Stimulated activated naive CD8-positive, alpha-beta T cell treated with anti-CD3 and anti-CD28 coated beads, Interleukin-15, Interleukin-2, amounts not matched to agents 100 ng/mL and 50 ng/mL, for 24 hours (primary cell): ENCODE measurements at regions not wholly inside any gene's neighbourhood (a gene's known extent, or its start where the extent isn't known, plus 50 kb on each side); places are given as distances from the start of the nearest gene placed in this dataset.
"Not testable (repeated sequence)": the region's sequence is repeated elsewhere in the genome, so short reads cannot be mapped to it uniquely, and the experiment has no call there.

Experiments used
- H3K27ac Mint-ChIP-seq: one replicate; pipeline ENCODE4 v1.8.0; 2021; ENCODE audit warnings: mild to moderate bottlenecking, mixed read lengths
- H3K27me3 Mint-ChIP-seq: one replicate; pipeline ENCODE4 v1.8.0; 2021; ENCODE audit warnings: mixed read lengths
- H3K36me3 Mint-ChIP-seq: one replicate; pipeline ENCODE4 v1.8.0; 2021; ENCODE audit warnings: low read depth, mixed read lengths
- H3K4me1 Mint-ChIP-seq: one replicate; pipeline ENCODE4 v1.8.0; 2021; ENCODE audit warnings: low read depth, mixed read lengths
- H3K4me3 Mint-ChIP-seq: one replicate; pipeline ENCODE4 v1.8.0; 2021; ENCODE audit warnings: mild to moderate bottlenecking, mixed read lengths
- H3K9me3 Mint-ChIP-seq: one replicate; pipeline ENCODE4 v1.8.0; 2021; ENCODE audit warnings: mixed read lengths

DNA sequence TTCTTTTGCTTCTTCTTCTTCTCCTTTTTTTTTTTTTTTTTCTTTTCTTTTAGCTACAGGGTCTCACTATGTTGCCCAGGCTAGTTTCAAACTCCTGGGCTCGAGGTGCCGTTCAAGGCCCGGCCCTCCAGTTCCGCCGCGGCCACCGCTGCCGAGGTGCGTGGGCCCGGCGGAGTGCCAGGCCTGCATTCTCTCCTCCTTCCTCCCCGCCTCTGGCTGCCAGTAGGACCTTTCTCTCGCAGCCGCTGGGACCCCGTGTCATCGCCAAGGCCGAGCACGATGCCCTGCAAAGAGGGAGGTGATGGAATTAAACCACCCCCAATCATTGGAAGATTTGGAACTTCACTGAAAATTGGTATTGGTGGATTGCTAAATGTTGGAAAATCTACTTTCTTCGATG is 195.8 kb downstream of the CDRT15L2 start:
- Mint-ChIP-seq H3K36me3 (no peaks in the 10 kb centered on the region), H3K4me3 (no peak overlapping the region), H3K9me3 (no peaks in the 10 kb centered on the region)

DNA sequence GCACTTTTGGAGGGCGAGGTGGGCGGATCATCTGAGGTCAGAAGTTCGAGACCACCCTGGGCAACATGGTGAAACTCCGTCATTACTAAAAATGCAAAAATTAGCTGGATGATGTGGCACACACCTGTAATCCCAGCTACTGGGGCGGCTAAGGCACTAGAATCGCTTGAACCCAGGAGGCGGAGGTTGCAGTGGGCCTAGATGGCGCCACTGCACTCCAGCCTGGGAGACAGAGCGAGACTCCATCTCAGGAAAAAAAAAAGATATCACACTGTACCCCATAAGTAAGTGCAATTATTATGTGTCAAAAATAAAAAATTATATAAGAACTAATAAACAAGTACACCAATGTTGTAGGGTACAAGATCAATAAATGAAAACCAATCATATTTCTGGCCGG is 200.0 kb downstream of the CDRT15L2 start:
- Mint-ChIP-seq H3K36me3 (no peaks in the 10 kb centered on the region), H3K4me1 (no peaks in the 10 kb centered on the region), H3K27me3 (peaks cover 7% of the 10 kb centered on the region), H3K9me3 (no peaks in the 10 kb centered on the region), H3K4me3 (no peak overlapping the region), H3K27ac (no peak overlapping the region)

More for the DNA sequence above, 195.8 kb downstream of the CDRT15L2 start:
- Mint-ChIP-seq H3K27ac (no peak overlapping the region), H3K27me3 (peaks cover 4% of the 10 kb centered on the region), H3K4me1 (no peaks in the 10 kb centered on the region)

DNA sequence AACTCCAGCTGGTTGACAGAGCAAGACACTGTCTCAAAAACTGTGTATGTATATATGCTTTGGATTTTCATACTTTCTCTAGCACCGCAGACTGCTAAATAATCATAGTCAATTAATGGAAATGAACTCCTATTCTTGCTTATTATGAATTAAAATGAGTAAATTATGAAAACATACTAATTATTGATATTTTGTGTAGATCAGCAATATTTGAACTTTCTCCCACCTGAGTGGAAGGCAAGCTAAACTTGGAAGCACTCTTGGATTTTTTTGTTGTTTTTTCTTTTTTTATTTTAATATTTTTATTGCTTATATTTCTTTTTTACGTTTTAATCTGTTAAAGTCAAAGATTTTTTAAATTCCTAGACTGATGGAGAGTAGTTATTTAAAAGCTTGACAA is 201.7 kb downstream of the CDRT15L2 start:
- Mint-ChIP-seq H3K36me3 (no peaks in the 10 kb centered on the region), H3K4me3 (no peak overlapping the region), H3K27ac (no peak overlapping the region), H3K9me3 (no peaks in the 10 kb centered on the region), H3K4me1 (no peaks in the 10 kb centered on the region), H3K27me3 (peaks cover 19% of the 10 kb centered on the region)

DNA sequence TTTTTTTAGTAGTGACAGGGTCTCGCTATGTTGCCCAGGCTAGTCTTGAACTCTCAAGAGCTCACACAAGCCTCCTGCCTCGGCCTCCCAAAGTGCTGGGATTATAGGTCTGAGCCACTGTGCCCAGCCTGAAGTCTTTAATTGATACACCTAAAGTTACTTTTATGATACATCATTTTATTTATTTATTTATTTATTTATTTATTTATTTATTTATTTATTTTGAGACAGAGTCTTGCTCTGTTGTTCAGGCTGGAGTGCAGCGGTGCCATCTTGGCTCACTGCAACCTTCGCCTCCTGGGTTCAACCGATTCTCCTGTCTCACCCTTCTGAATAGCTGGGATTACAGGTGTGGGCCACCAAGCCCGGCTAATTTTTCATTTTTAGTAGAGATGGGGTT is 202.3 kb downstream of the CDRT15L2 start:
- not testable (repeated sequence) for H3K9me3 Mint-ChIP-seq, H3K4me3 Mint-ChIP-seq, H3K4me1 Mint-ChIP-seq, H3K36me3 Mint-ChIP-seq, H3K27ac Mint-ChIP-seq
- H3K27me3 Mint-ChIP-seq, result peaks cover 16% of the 10 kb centered on the region

DNA sequence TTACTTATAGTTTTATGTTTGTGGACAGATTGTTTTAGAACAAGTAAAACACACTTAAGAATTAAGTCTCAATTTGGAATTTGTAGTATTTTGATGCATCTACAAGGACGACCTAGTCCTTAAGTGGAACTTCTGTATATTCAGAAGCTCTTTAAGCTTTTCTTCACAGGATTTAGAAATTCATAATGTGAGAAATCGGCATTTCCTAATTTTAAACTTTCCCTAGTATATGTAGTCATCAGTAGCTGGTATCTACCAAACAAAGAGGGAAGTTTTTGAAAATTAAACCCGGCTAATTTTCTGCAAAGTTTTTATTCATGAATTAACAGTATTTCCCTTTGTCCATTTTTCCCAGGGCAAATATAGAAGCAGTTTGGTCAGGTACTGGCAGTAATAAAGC is 203.6 kb downstream of the CDRT15L2 start:
- no peaks in the 10 kb centered on the region for H3K9me3 Mint-ChIP-seq
- no peaks in the 10 kb centered on the region for H3K36me3 Mint-ChIP-seq
- H3K4me3 Mint-ChIP-seq, result no peak overlapping the region
- H3K4me1 Mint-ChIP-seq, result no peaks in the 10 kb centered on the region
- no peak overlapping the region for H3K27ac Mint-ChIP-seq
- H3K27me3 Mint-ChIP-seq, result peaks cover 20% of the 10 kb centered on the region

DNA sequence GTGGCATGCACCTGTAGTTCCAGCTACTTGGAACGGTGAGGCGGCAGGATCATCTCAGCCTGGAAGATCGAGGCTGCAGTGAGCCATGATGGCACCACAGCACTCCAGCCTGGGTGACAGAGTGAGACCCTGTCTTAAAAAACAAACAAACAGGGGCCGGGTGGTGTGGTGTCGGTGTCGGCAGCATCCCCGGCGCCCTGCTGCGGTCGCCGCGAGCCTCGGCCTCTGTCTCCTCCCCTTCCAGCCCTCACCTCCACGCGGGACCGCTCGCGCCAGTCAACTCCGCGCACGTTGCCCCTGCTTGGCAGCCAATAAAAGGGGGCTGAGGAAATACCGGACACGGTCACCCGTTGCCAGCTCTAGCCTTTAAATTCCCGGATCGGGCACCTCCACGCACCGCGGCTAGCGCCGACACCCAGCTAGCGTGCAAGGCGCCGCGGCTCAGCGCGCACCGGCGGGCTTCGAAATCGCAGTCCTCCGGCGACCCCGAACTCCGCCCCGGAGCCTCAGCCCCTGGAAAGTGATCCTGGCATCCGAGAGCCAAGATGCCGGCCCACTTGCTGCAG is 204.7 kb downstream of the CDRT15L2 start:
- Mint-ChIP-seq H3K4me3 (no peak overlapping the region), H3K27me3 (peaks cover 20% of the 10 kb centered on the region), H3K4me1 (no peaks in the 10 kb centered on the region), H3K36me3 (no peaks in the 10 kb centered on the region), H3K9me3 (no peaks in the 10 kb centered on the region), H3K27ac (no peak overlapping the region)

DNA sequence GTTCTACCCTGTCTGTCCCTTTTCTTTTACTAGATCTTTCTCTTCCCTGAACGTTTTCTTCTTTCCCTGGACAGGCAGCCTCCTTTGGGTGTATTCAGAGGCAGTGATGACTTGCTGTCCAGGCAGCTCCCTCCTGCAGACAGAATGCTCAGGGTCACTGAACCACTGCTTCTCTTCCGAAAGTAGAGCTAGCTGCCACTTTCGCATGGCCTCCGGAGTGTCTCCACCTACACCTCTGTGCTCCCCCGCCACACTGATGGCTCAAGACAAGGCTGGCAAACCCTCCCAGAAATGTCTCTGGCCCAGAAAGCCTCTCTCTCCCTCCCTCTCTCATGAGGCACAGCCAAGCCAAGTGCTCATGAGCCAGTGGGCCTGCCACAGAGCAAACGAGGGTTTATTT is 207.8 kb downstream of the CDRT15L2 start:
- H3K27ac Mint-ChIP-seq, result no peak overlapping the region
- no peaks in the 10 kb centered on the region for H3K4me1 Mint-ChIP-seq
- H3K4me3 Mint-ChIP-seq, result no peak overlapping the region
- H3K36me3 Mint-ChIP-seq, result no peaks in the 10 kb centered on the region
- H3K9me3 Mint-ChIP-seq, result no peaks in the 10 kb centered on the region
- H3K27me3 Mint-ChIP-seq, result peaks cover 20% of the 10 kb centered on the region

DNA sequence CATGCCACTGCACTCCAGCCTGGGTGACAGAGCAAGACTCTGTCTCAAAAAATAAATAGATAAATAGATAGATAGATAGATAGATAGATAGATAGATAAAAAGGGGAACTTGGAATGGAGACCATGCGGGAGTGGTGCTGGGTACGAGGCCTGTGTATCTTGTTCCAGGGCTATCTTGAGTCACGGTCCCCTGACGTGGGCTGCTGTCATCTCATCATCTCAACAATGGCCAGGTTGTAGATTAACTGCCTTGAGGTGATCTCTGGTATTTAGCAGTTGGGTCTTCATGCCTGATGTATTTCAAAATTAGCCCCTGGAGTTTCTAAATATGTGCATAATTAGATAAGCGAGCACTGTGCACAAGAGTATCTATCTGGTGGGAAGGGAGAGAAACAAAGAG is 212.1 kb downstream of the CDRT15L2 start:
- Mint-ChIP-seq H3K4me3 (no peak overlapping the region), H3K4me1 (no peaks in the 10 kb centered on the region), H3K9me3 (no peaks in the 10 kb centered on the region), H3K27ac (no peak overlapping the region), H3K27me3 (peaks cover 5% of the 10 kb centered on the region), H3K36me3 (no peaks in the 10 kb centered on the region)

DNA sequence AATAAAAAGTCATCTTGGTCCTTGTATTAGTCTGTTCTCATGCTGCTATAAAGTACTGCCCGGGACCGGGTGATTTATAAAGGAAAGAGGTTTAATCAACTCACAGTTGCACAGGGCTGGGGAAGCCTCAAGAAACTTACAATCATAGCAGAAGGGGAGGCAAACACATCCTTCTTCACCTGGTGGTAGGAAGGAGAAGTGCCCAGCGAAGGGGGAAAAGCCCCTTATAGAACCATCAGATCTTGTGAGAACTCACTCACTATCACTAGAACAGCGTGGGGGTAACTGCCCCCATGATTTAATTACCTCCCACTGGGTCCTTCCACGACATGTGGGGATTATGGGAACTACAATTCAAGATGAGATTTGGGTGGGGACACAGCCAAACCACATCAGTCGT is 215.0 kb downstream of the CDRT15L2 start:
- not testable (repeated sequence) for H3K9me3 Mint-ChIP-seq, H3K27ac Mint-ChIP-seq, H3K27me3 Mint-ChIP-seq, H3K4me3 Mint-ChIP-seq, H3K36me3 Mint-ChIP-seq
- H3K4me1 Mint-ChIP-seq, result peaks cover 13% of the 10 kb centered on the region

DNA sequence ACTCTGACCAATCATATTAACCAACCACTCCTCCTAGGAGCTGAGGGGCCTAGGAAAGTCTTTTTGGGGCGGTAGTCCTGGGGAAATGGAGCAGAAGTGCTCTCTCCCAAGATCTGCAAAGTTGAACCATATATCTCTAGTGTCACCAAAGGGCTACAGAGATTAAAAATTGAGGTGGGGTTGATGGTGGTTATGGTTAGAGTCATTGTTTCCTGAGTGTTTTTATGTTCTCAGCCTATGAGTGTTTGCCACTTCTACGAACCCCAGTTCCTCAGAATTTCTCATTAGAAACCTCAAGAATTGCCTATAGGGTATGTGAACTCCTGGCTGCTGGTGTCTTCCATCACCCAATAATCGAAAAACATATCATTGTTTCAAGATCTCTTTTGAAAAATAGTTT is 217.8 kb downstream of the CDRT15L2 start:
- H3K4me1 Mint-ChIP-seq, result peaks cover 13% of the 10 kb centered on the region
- H3K27ac Mint-ChIP-seq, result peak overlapping the region; percentile 4
- no peaks in the 10 kb centered on the region for H3K27me3 Mint-ChIP-seq
- H3K4me3 Mint-ChIP-seq, result no peak overlapping the region
- H3K9me3 Mint-ChIP-seq, result no peaks in the 10 kb centered on the region
- no peaks in the 10 kb centered on the region for H3K36me3 Mint-ChIP-seq

DNA sequence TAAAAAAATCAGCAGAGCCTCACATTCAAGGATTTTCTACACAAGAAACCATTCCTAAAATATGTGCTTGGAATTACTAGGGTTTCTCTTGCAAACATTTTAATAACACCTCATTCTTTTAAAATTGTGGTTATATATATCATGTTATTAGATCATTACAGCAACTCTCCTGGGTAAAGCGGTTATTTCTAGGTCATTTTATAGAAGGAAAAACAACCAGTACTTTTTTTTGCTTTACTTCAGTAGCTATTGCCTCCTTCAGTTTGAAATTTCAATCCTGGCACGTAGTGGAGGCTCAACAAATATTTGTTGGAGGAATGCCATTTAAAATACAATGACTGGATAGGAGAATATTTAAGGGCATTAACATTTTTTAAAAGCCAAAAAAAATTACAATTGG is 220.6 kb downstream of the CDRT15L2 start:
- peaks cover 13% of the 10 kb centered on the region for H3K4me1 Mint-ChIP-seq
- H3K27ac Mint-ChIP-seq, result no peak overlapping the region
- H3K27me3 Mint-ChIP-seq, result no peaks in the 10 kb centered on the region
- H3K36me3 Mint-ChIP-seq, result no peaks in the 10 kb centered on the region
- no peak overlapping the region for H3K4me3 Mint-ChIP-seq
- no peaks in the 10 kb centered on the region for H3K9me3 Mint-ChIP-seq

DNA sequence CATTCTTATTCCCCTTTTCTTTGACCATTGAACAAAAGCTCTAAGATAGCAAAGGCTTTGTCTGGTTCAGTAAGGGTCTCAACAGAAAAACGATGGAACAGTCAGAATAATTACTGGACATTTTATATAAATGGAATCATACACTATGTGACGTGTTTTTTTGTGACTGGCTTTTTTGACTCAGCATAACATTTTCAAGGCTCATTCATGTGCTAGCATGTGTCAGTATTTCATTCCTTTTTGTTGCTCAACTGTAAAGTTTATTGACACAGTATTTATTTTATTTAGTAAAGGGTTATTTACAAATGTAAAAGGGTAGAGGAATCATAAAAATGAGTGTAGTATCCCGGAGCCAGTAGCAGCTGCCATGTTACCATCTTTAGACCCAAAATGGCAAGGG is 226.2 kb downstream of the CDRT15L2 start:
- no peaks in the 10 kb centered on the region for H3K9me3 Mint-ChIP-seq
- no peak overlapping the region for H3K27ac Mint-ChIP-seq
- H3K4me3 Mint-ChIP-seq, result no peak overlapping the region
- H3K4me1 Mint-ChIP-seq, result no peaks in the 10 kb centered on the region
- H3K27me3 Mint-ChIP-seq, result peaks cover 4% of the 10 kb centered on the region
- no peaks in the 10 kb centered on the region for H3K36me3 Mint-ChIP-seq

DNA sequence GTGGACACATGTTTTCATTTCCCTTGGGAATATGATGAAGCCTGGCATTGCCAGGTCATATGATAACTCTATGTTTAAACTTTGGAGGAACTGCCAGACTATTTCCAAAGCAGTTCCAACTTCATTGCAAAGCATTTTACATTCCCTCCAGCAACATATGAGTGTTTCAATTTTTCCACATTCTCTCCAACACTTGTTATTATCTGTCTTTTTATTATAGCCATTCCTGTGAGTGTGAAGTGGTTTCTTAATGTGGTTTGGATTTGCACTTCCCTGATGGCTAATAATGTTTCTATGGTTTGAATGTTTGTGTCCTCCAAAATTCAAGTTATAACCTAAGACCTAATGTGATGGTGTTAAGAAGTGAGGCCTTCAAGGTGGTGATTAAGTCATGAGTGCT is 228.0 kb downstream of the CDRT15L2 start:
- H3K27me3 Mint-ChIP-seq, result peaks cover 10% of the 10 kb centered on the region
- not testable (repeated sequence) for H3K9me3 Mint-ChIP-seq, H3K27ac Mint-ChIP-seq, H3K4me3 Mint-ChIP-seq, H3K4me1 Mint-ChIP-seq, H3K36me3 Mint-ChIP-seq

DNA sequence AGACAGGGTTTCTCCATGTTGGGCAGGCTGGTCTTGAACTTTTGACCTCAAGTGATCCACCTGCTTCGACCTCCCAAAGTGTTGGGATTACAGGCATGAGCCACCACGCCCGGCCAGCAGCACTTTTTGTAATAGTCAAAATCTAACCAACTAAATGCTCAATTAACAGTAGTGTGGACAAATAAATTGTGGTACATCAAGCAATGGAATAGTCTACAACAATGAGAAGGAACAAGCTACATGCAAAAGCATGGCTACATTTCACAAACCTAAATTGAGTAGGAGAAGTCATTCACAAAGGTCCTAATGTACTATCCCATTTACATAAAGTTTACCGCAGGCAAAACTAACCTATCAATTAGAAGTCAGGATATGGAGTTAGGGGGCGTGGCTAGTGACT is 227.4 kb downstream of the USP22 start:
- not testable (repeated sequence) for H3K36me3 Mint-ChIP-seq, H3K4me1 Mint-ChIP-seq, H3K4me3 Mint-ChIP-seq, H3K27ac Mint-ChIP-seq, H3K9me3 Mint-ChIP-seq
- peaks cover 13% of the 10 kb centered on the region for H3K27me3 Mint-ChIP-seq

DNA sequence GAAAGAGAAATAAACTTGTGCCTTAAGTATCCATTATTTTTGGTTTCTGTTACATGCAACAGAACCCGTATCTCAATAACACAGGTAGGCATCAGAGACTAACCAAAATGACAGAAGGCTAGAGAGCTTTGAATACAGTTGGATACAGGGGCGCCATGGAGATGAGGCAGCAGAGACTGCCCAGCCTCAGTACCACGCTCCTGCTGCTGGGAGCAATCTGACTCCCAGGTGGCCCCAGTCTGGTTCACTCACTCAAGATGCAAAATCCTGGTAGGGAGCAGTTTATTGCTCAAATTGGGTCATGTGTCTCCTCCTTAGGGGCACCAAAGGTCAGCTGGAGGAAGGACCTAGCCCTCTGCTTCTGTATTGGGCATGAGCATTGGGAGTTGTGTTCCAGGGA is 218.9 kb downstream of the USP22 start:
- Mint-ChIP-seq H3K4me1 (no peaks in the 10 kb centered on the region), H3K4me3 (no peak overlapping the region), H3K9me3 (no peaks in the 10 kb centered on the region), H3K36me3 (no peaks in the 10 kb centered on the region), H3K27ac (no peak overlapping the region), H3K27me3 (peaks cover 7% of the 10 kb centered on the region)

DNA sequence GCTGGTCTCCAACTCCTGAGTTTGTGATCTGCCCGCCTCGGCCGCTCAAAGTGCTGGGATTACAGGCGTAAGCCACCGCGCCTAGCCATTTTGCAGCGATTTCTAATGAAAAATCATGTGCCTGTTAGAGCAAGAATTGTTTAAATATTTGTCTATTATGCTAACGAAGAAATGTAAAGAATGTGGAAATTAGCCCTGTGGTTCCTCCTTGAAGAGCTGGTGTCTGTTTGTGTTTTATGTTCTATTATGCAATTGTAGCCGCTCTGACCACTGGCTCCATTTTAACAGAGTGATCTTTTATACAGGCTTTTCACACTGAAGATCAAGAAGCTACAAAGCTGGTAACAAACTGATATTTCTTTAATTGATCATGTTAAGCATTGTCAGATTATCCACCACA is 217.3 kb downstream of the USP22 start:
- Mint-ChIP-seq H3K27ac (no peak overlapping the region), H3K36me3 (no peaks in the 10 kb centered on the region), H3K9me3 (no peaks in the 10 kb centered on the region), H3K4me3 (no peak overlapping the region), H3K27me3 (peaks cover 3% of the 10 kb centered on the region), H3K4me1 (no peaks in the 10 kb centered on the region)

DNA sequence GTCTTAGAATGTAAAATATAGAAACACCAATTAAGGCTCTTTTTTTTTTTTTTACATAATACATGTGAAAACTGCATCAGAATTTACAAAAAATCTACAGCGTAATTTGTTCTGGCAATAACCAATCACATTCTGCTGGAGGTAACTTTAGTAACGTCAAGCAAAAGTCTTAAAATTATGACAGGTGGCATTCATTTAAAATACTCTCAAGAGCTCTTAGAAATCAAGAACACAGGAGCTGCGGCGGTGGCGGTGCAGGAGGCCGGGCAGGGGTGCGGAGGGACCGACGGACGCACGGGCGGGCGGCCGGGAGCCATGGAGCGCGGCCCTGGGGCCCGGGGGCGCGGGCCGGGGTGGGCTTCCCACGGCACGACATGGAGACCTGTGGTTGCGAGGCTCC is 202.4 kb downstream of the USP22 start:
- H3K4me3 Mint-ChIP-seq, result peak overlapping the region; percentile 59
- H3K27me3 Mint-ChIP-seq, result peaks cover 29% of the 10 kb centered on the region
- H3K27ac Mint-ChIP-seq, result not testable (repeated sequence)

More for the DNA sequence above, 202.4 kb downstream of the USP22 start:
- not testable (repeated sequence) for H3K9me3 Mint-ChIP-seq, H3K4me1 Mint-ChIP-seq, H3K36me3 Mint-ChIP-seq
